ENCODE measurements at regions not wholly inside any gene's neighbourhood (a gene's known extent, or its start where the extent isn't known, plus 50 kb on each side); places are given as distances from the start of the nearest gene placed in this dataset.

DNA sequence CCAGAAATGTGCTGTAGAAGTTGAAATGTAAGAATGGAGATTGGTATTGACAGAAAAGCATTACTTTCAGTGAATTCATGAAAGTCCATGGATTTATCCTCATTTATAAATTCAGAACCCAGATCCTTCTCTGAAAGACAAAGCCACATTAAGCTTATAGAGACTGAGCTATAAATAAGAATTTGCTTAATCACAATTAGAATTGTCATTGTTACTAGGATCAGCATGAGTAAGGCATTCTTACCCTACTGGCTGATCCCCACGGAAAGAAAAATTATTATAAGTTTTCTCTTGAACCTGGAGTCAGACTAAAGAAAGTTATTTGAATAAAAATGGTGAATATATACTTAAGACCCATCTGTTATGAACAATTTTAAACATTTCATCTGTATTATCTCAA lies 199.2 kb upstream of the DTNA start:
- DNase-seq = no peak
- CTCF ChIA-PET = no interaction called here

DNA sequence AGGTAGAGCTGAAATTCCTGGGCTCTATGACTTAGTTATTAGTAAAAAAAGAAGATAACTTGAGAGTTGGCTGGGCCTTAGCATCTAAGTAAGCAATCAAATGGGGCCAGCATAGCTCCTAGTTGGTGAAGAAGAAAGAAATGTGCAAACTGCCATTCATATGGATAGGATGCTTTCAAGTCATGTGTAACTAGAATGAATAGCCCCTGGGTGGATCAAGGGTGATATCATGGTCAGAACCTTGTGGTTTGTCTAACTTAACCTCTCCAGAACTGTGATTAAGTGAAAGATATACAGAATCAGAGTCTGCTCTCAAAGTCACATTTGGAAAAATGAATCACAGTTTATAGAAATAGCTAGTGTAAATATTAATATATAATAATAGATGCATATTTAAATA lies 198.7 kb upstream of the DTNA start:
- no peak overlapping the region for H3K27ac Mint-ChIP-seq (ENCODE audit: unreplicated experiment)
- H3K36me3 Mint-ChIP-seq (ENCODE audit: insufficient read depth, unreplicated experiment) = no peaks in the 10 kb centered on the region
- intact Hi-C loops (cut with micrococcal nuclease; ENCODE audit: unreplicated experiment) = no loop called here
- CTCF ChIA-PET = no interaction called here
- no TSS peak for BruUV-seq (replicated peaks)
- H3K4me3 Mint-ChIP-seq (ENCODE audit: low read depth, unreplicated experiment) = no peak overlapping the region
- no peaks in the 10 kb centered on the region for H3K27me3 Mint-ChIP-seq (ENCODE audit: unreplicated experiment)
- H3K9me3 Mint-ChIP-seq (ENCODE audit: low read depth, unreplicated experiment) = no peaks in the 10 kb centered on the region
- no peak for DNase-seq
- H3K4me1 Mint-ChIP-seq (ENCODE audit: low read depth, unreplicated experiment) = peaks cover 14% of the 10 kb centered on the region
- TF ChIP-seq, protein P1, sequence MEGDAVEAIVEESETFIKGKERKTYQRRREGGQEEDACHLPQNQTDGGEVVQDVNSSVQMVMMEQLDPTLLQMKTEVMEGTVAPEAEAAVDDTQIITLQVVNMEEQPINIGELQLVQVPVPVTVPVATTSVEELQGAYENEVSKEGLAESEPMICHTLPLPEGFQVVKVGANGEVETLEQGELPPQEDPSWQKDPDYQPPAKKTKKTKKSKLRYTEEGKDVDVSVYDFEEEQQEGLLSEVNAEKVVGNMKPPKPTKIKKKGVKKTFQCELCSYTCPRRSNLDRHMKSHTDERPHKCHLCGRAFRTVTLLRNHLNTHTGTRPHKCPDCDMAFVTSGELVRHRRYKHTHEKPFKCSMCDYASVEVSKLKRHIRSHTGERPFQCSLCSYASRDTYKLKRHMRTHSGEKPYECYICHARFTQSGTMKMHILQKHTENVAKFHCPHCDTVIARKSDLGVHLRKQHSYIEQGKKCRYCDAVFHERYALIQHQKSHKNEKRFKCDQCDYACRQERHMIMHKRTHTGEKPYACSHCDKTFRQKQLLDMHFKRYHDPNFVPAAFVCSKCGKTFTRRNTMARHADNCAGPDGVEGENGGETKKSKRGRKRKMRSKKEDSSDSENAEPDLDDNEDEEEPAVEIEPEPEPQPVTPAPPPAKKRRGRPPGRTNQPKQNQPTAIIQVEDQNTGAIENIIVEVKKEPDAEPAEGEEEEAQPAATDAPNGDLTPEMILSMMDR (IDR thresholded peaks at IDR 0.05; ENCODE audit: unreplicated experiment) = no peak

More for the DNA sequence above, 199.2 kb upstream of the DTNA start:
- Mint-ChIP-seq H3K27me3 (ENCODE audit: unreplicated experiment) (no peaks in the 10 kb centered on the region), H3K27ac (ENCODE audit: unreplicated experiment) (no peak overlapping the region), H3K4me1 (ENCODE audit: low read depth, unreplicated experiment) (peaks cover 12% of the 10 kb centered on the region), H3K36me3 (ENCODE audit: insufficient read depth, unreplicated experiment) (no peaks in the 10 kb centered on the region), H3K4me3 (ENCODE audit: low read depth, unreplicated experiment) (no peak overlapping the region), H3K9me3 (ENCODE audit: low read depth, unreplicated experiment) (no peaks in the 10 kb centered on the region)
- BruUV-seq (replicated peaks) = no TSS peak
- TF ChIP-seq, protein P1 (IDR thresholded peaks at IDR 0.05; ENCODE audit: unreplicated experiment) = no peak
- intact Hi-C loops (cut with micrococcal nuclease; ENCODE audit: unreplicated experiment) = no loop called here

GRCh38 chr18:34511879-34512278 lies 198.2 kb upstream of the DTNA start:
- Mint-ChIP-seq H3K4me3 (ENCODE audit: low read depth, unreplicated experiment) (no peak overlapping the region), H3K9me3 (ENCODE audit: low read depth, unreplicated experiment) (no peaks in the 10 kb centered on the region), H3K27ac (ENCODE audit: unreplicated experiment) (no peak overlapping the region), H3K36me3 (ENCODE audit: insufficient read depth, unreplicated experiment) (no peaks in the 10 kb centered on the region), H3K27me3 (ENCODE audit: unreplicated experiment) (no peaks in the 10 kb centered on the region), H3K4me1 (ENCODE audit: low read depth, unreplicated experiment) (peaks cover 14% of the 10 kb centered on the region)
- CTCF ChIA-PET = interaction anchor here (0.6 kb wide), 1 partner anchor 54 kb away, joined by 3 read pairs; no protein-coding TSS in a partner anchor
- no peak for DNase-seq
- TF ChIP-seq, protein P1 (IDR thresholded peaks at IDR 0.05; ENCODE audit: unreplicated experiment) = no peak
- BruUV-seq (replicated peaks) = no TSS peak
- intact Hi-C loops (cut with micrococcal nuclease; ENCODE audit: unreplicated experiment) = no loop called here

GRCh38 chr18:34514238-34514637 lies 195.9 kb upstream of the DTNA start:
- no peaks in the 10 kb centered on the region for H3K27me3 Mint-ChIP-seq (ENCODE audit: unreplicated experiment)
- no peaks in the 10 kb centered on the region for H3K9me3 Mint-ChIP-seq (ENCODE audit: low read depth, unreplicated experiment)
- no TSS peak for BruUV-seq (replicated peaks)
- H3K4me1 Mint-ChIP-seq (ENCODE audit: low read depth, unreplicated experiment) = peaks cover 14% of the 10 kb centered on the region
- H3K36me3 Mint-ChIP-seq (ENCODE audit: insufficient read depth, unreplicated experiment) = no peaks in the 10 kb centered on the region
- CTCF ChIA-PET = no interaction called here
- H3K27ac Mint-ChIP-seq (ENCODE audit: unreplicated experiment) = no peak overlapping the region
- no peak overlapping the region for H3K4me3 Mint-ChIP-seq (ENCODE audit: low read depth, unreplicated experiment)
- intact Hi-C loops (cut with micrococcal nuclease; ENCODE audit: unreplicated experiment) = no loop called here
- no peak for DNase-seq
- TF ChIP-seq, protein P1 (IDR thresholded peaks at IDR 0.05; ENCODE audit: unreplicated experiment) = no peak
